Transverse colon (tissue), 4 donors: ENCODE measurements at regions not wholly inside any gene's neighbourhood (a gene's known extent, or its start where the extent isn't known, plus 50 kb on each side); places are given as distances from the start of the nearest gene placed in this dataset.

Source experiments
- DNase-seq: peaks from one replicate; pipeline ENCODE4 v3.0.0-alpha.2; 2019
- H3K27ac ChIP-seq, 4 donors: fragments of 200-600 bp; sonication (generic); 2 replicates each; pipeline ENCODE4 v1.5.1; 2016 to 2018; ENCODE audit warnings: inconsistent platforms in 4 of 4
- H3K27me3 ChIP-seq: fragments of 200-600 bp; sonication (generic); 2 replicates; pipeline ENCODE4 v1.5.1; 2017; ENCODE audit warnings: inconsistent platforms
- H3K36me3 ChIP-seq, 4 donors: fragments of 200-600 bp; sonication (generic); 2 replicates each; pipeline ENCODE4 v1.5.1; 2017 to 2019; ENCODE audit warnings: inconsistent platforms in 4 of 4
- H3K4me1 ChIP-seq, 4 donors: fragments of 200-600 bp; sonication (generic); 2 replicates each; pipeline ENCODE4 v1.5.1; 2017 to 2020; ENCODE audit warnings: inconsistent platforms in 4 of 4
- H3K4me3 ChIP-seq, 4 donors: fragments of 200-600 bp; sonication (generic); 1 replicate in 1 of 4; 2 replicates in 3 of 4; pipeline versions ENCODE4 v1.5.1 to v1.6.1; 2017 to 2019; ENCODE audit warnings: inconsistent platforms in 4 of 4
- H3K9me3 ChIP-seq, 2 donors: fragments of 200-600 bp; sonication (generic); 2 replicates each; pipeline ENCODE4 v1.5.1; 2017 to 2019; ENCODE audit warnings: inconsistent platforms in 2 of 2
- CTCF ChIP-seq, 5 experiments: fragments of 200-600 bp in 3 of 5; fragments of 450-650 bp in 2 of 5; sonication (generic) in 3 of 5; IDR thresholded peaks; 1 replicate in 2 of 5; 2 replicates in 3 of 5; pipeline ENCODE4 v1.5.1; 2016 to 2017; ENCODE audit warnings: antibody characterized with exemption in 5 of 5, inconsistent platforms in 3 of 5, mild to moderate bottlenecking in 2 of 5, moderate library complexity in 1 of 5
- EP300 ChIP-seq: sonication (generic); formaldehyde crosslinking; IDR thresholded peaks from one replicate; pipeline ENCODE4 v1.6.1; 2017; ENCODE audit warnings: antibody characterized with exemption, low read depth
- POLR2A ChIP-seq: fragments of 450-650 bp; IDR thresholded peaks from one replicate; pipeline ENCODE4 v1.6.1; 2016; ENCODE audit warnings: antibody characterized with exemption, mild to moderate bottlenecking, moderate library complexity
- POLR2AphosphoS5 ChIP-seq, 3 donors: sonication (generic); formaldehyde crosslinking; IDR thresholded peaks; one replicate each; pipeline ENCODE4 v1.6.1; 2016; ENCODE audit warnings: antibody characterized with exemption in 3 of 3
- WGBS, 2 donors: methylation state at CpG; one replicate each; pipeline ENCODE4 v1.1.5; 2018; ENCODE audit warnings: low coverage in 1 of 2; 5-methylcytosine and 5-hydroxymethylcytosine counted together
- in situ Hi-C, 4 donors: fragments of 200-750 bp; cut with MboI; loops; one replicate each; pipeline versions ENCODE4 v1.15.0 to v1.15.1; 2017; ENCODE audit warnings: low sequenced_read_pairs in 3 of 4, low pct_ligation_motif_present in 1 of 4, low pct_unique_long_range_greater_than_20kb in 1 of 4
- intact Hi-C: fragments of 100-400 bp; cut with DNase I; formaldehyde crosslinking; loops from one replicate; pipeline ENCODE4 v1.15.1; 2023; ENCODE audit warnings: low total_unique reads

GRCh38 chr4:151475035-151475714 is 66.2 kb downstream of the FHIP1A start:
- H3K36me3 ChIP-seq: no peaks in the 10 kb centered on the region
- in situ Hi-C loops: no loop called here
- no peaks in the 10 kb centered on the region for H3K4me1 ChIP-seq
- H3K27me3 ChIP-seq: no peaks in the 10 kb centered on the region
- intact Hi-C loops: no loop called here
- H3K9me3 ChIP-seq: no peaks in the 10 kb centered on the region
- no peak overlapping the region for H3K4me3 ChIP-seq
- WGBS, 2 donors: 75 to 77% methylated on average over 4 of the region's 4 CpGs
- H3K27ac ChIP-seq: no peak overlapping the region
- TF ChIP-seq EP300 (no peak), POLR2A (no peak)
- no peak for DNase-seq

- Histone ChIP-seq H3K4me3 (no peak overlapping the region), H3K4me1 (no peaks in the 10 kb centered on the region), H3K27me3 (no peaks in the 10 kb centered on the region), H3K27ac (no peak overlapping the region), H3K9me3 (no peaks in the 10 kb centered on the region), H3K36me3 (no peaks in the 10 kb centered on the region)
- no peak for DNase-seq
- in situ Hi-C loops (no loop called here), intact Hi-C loops (no loop called here)
- WGBS, 2 donors: 89 to 97% methylated on average over 3 to 4 of the region's 4 CpGs
- TF ChIP-seq EP300 (no peak), CTCF (IDR thresholded peaks at IDR 0.05) (no peak), POLR2A (no peak), POLR2AphosphoS5 (IDR thresholded peaks at IDR 0.05) (no peak)
These were observed 72.8 kb downstream of the FHIP1A start for GRCh38 chr4:151481813-151482212.

DNA sequence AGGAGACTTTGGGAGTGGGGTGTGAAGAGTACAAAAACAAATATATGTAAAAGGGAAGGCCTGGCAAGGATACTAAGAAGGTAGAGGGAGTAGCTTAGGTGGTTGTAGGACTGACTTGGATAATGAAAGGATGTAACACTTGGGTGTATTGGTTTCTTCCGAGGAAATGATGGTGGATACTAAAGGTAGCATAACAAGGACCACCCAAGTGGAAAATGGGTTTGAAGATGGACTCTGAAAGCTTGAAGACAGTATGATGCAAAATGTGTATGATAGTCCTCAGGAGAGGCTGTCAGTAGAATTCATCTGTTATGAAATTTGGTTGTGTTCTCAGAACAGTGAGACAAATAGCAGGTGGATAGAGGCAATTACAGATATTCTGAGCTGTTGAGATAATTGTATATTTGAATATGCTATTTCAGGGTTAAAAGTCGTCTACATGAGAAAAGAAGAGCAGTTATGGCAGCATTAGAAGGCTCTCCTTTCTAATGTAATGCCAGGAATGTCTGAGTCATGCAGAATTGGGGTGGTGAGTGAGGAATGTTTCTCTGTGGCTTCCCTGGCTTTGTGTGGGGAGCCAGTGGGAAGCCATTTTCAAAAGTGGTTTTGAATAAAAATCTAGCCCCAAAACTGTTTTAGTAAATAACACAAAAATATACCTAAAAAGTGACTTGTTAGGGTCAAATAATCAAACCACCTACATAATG is 75.6 kb downstream of the FHIP1A start:
- intact Hi-C loops: no loop called here
- H3K36me3 ChIP-seq: no peaks in the 10 kb centered on the region
- H3K4me1 ChIP-seq: no peaks in the 10 kb centered on the region
- DNase-seq: no peak
- no peaks in the 10 kb centered on the region for H3K9me3 ChIP-seq
- TF ChIP-seq POLR2A (no peak), EP300 (no peak), POLR2AphosphoS5 (IDR thresholded peaks at IDR 0.05) (no peak), CTCF (IDR thresholded peaks at IDR 0.05) (no peak)
- no peaks in the 10 kb centered on the region for H3K27me3 ChIP-seq
- in situ Hi-C loops: no loop called here
- H3K4me3 ChIP-seq: no peak overlapping the region
- H3K27ac ChIP-seq: no peak overlapping the region
- WGBS, 2 donors: 29 to 51% methylated on average over 1 to 2 of the region's 2 CpGs

DNA sequence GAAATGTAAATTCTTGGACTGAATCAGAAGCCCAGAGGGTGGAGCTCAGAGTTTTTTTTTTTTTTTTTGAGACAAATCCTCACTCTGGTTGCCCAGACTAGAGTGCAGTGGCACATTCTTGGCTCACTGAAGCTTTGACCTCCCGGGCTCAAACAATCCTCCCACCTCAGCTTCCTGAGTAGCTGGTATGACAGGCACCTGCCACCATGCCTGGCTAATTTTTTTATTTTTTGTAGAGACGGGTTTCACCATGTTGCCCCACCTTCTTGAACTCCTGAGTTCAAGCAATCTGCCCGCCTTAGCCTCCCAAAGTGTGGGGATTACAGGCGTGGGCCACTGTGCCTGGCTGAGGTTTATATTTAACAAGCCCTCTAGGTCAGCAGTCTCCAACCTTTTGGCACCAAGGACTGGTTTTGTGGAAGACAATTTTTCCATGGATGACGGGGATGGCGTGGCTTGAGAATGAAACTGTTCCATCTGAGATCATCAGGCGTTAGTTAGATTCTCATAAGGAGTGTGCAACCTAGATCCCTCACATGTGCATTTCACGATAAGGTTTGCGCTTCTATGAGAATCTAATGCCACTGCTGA is 76.7 kb downstream of the FHIP1A start:
- TF ChIP-seq EP300 (no peak), POLR2A (no peak), POLR2AphosphoS5 (IDR thresholded peaks at IDR 0.05) (no peak), CTCF (IDR thresholded peaks at IDR 0.05) (no peak)
- Histone ChIP-seq H3K27ac (no peak overlapping the region), H3K4me3 (no peak overlapping the region), H3K27me3 (no peaks in the 10 kb centered on the region), H3K4me1 (no peaks in the 10 kb centered on the region), H3K36me3 (no peaks in the 10 kb centered on the region), H3K9me3 (no peaks in the 10 kb centered on the region)
- intact Hi-C loops (no loop called here), in situ Hi-C loops (no loop called here)
- 83 to 100% methylated on average over 1 to 9 of the region's 9 CpGs for WGBS, 2 donors
- no peak for DNase-seq
